Astrocyte of the cerebellum (primary cell): ENCODE measurements at regions not wholly inside any gene's neighbourhood (a gene's known extent, or its start where the extent isn't known, plus 50 kb on each side); places are given as distances from the start of the nearest gene placed in this dataset.

Experiments used
- DNase-seq: peaks from one replicate; pipeline ENCODE4 v3.0.0-alpha.2; 2011; ENCODE audit warnings: low read depth
- H3K4me3 ChIP-seq: 2 replicates; pipeline ENCODE4 v1.5.1; 2011; ENCODE audit warnings: mild to moderate bottlenecking, low read depth, low read length, moderate library complexity
- CTCF ChIP-seq: IDR thresholded peaks from 2 replicates; pipeline ENCODE4 v1.5.1; 2012; ENCODE audit warnings: low read length, low read depth, moderate library complexity, mild to moderate bottlenecking; ENCODE audit errors: missing control alignments
- in situ Hi-C: cut with HindIII; loops from 2 replicates; pipeline ENCODE4 v1.10.0; 2017; ENCODE audit warnings: low sequenced_read_pairs

GRCh38 chr2:216911008-216911407, 51.1 kb upstream of the TNP1 start:
- TF ChIP-seq CTCF = no peak
- in situ Hi-C loops = no loop called here
- DNase-seq = no peak
- no peak overlapping the region for H3K4me3 ChIP-seq

- in situ Hi-C loops = no loop called here
- no peak for DNase-seq
- TF ChIP-seq CTCF = no peak
- H3K4me3 ChIP-seq = no peak overlapping the region
Measured at GRCh38 chr2:216909541-216910210, 49.8 kb upstream of the TNP1 start.
